Subcutaneous abdominal adipose tissue (tissue), 5 donors: ENCODE measurements at regions not wholly inside any gene's neighbourhood (a gene's known extent, or its start where the extent isn't known, plus 50 kb on each side); places are given as distances from the start of the nearest gene placed in this dataset.

Experiments
- H3K27ac ChIP-seq: one replicate; pipeline ENCODE4 v1.7.0; 2013; ENCODE audit warnings: low read depth, mild to moderate bottlenecking, inconsistent platforms, low read length, moderate library complexity
- H3K27me3 ChIP-seq, 5 donors: one replicate each; pipeline ENCODE4 v1.7.0; 2013; ENCODE audit warnings: low read length in 5 of 5, inconsistent platforms in 1 of 5; ENCODE audit not compliant: control insufficient read depth in 5 of 5, insufficient read depth in 4 of 5
- H3K36me3 ChIP-seq, 5 donors: one replicate each; pipeline ENCODE4 v1.7.0; 2013; ENCODE audit warnings: low read length in 5 of 5; ENCODE audit not compliant: control insufficient read depth in 5 of 5, insufficient read depth in 5 of 5
- H3K4me1 ChIP-seq, 5 donors: one replicate each; pipeline ENCODE4 v1.7.0; 2013; ENCODE audit warnings: low read length in 5 of 5, mild to moderate bottlenecking in 3 of 5, moderate library complexity in 1 of 5; ENCODE audit not compliant: control insufficient read depth in 5 of 5, insufficient read depth in 5 of 5
- H3K4me3 ChIP-seq, 5 donors: one replicate each; pipeline ENCODE4 v1.7.0; 2013; ENCODE audit warnings: low read length in 5 of 5, low read depth in 1 of 5
- H3K9ac ChIP-seq, 5 donors: one replicate each; pipeline ENCODE4 v1.7.0; 2013; ENCODE audit warnings: low read length in 5 of 5, mild to moderate bottlenecking in 4 of 5, moderate library complexity in 3 of 5
- H3K9me3 ChIP-seq, 5 donors: one replicate each; pipeline ENCODE4 v1.7.0; 2013; ENCODE audit warnings: low read length in 5 of 5; ENCODE audit not compliant: control insufficient read depth in 5 of 5
- donor health status: healthy.
- donor health status: healthy.
- donor health status: healthy.
- donor health status: healthy.
- donor health status: healthy.

DNA sequence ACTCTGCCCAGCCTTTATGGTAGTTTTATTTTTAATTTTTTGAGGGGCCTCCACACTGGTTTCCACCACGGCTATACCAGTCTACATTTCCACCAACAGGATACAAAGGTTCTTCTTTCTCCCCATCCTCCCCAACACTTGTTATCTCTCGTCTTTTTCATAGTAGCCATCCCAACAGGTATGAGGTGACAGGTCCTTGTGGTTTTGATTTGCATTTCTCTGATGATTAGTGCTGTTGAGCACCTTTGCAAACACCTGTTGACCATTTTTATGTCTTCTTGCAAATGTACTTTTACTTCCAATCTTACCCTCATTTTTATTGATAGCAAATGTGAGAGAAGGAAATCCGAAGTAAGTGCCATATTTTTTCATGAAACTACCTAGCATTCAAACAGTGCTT is 195.4 kb upstream of the PREP start:
- Histone ChIP-seq H3K4me1 (peaks cover 12 to 39% (median 29%) of the 10 kb centered on the region in 5 donors), H3K27ac (no peak overlapping the region), H3K4me3 (no peak overlapping the region), H3K36me3 (no peaks in the 10 kb centered on the region), H3K27me3 (no peaks in the 10 kb centered on the region), H3K9me3 (no peaks in the 10 kb centered on the region), H3K9ac (no peak overlapping the region)

DNA sequence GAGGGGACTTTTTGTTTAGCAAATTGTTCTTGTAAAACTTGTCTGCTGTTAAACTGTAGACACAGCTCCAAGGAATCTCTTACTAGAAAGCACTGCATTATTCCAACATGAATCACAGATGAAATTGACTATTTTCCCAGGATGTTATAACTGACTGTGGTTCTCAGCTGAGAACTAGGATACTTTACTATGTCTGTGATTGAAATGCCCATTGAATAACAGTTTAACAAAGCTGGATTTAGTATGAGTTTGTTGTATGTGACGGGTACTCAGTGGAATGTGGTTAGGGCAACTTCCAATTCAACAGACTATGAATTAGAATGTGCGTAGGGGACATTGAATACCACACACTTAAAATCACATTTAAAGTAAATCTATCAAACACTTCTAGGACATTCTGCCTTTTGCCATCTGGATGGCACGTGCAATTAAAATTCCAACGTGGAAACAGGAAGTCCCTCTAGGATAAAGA is 193.4 kb upstream of the PREP start:
- H3K4me1 ChIP-seq, result peaks cover 10 to 29% (median 22%) of the 10 kb centered on the region in 5 donors

GRCh38 chr6:105595829-105596228 is 192.9 kb upstream of the PREP start:
- Histone ChIP-seq H3K27me3 (no peaks in the 10 kb centered on the region), H3K27ac (no peak overlapping the region), H3K9ac (no peak overlapping the region), H3K4me1 (peaks cover 8 to 24% (median 18%) of the 10 kb centered on the region in 5 donors), H3K9me3 (no peaks in the 10 kb centered on the region), H3K4me3 (no peak overlapping the region), H3K36me3 (no peaks in the 10 kb centered on the region)

More for the DNA sequence above, 193.4 kb upstream of the PREP start:
- Histone ChIP-seq H3K27ac (no peak overlapping the region), H3K36me3 (no peaks in the 10 kb centered on the region), H3K9ac (no peak overlapping the region), H3K4me3 (no peak overlapping the region), H3K9me3 (no peaks in the 10 kb centered on the region), H3K27me3 (no peaks in the 10 kb centered on the region)

DNA sequence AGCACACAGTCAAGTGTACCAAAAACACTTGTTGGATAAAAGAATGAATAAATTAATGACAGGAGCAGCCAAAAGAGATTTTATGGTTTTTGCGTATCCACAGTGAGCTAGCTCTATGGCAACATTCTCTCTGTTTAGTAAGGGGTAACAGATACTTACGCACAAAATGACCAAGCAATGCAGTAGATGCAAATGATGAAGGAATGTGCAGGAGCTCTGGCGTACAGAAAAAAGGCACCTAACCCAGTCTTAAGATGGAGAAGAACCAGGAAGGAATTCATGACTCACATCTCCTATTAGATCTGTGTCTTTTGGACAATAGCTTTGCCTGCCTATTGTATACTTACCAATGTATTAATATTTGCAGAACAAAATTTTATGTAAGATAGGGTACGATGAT is 191.9 kb upstream of the PREP start:
- no peaks in the 10 kb centered on the region for H3K36me3 ChIP-seq
- H3K27me3 ChIP-seq, result no peaks in the 10 kb centered on the region
- peaks cover 4 to 17% (median 12%) of the 10 kb centered on the region in 5 donors for H3K4me1 ChIP-seq
- H3K9me3 ChIP-seq, result no peaks in the 10 kb centered on the region
- no peak overlapping the region for H3K4me3 ChIP-seq
- no peak overlapping the region for H3K27ac ChIP-seq
- no peak overlapping the region for H3K9ac ChIP-seq

- Histone ChIP-seq H3K27ac (peak overlapping the region; percentile 24), H3K9ac (no peak overlapping the region), H3K27me3 (no peaks in the 10 kb centered on the region)
Observed at GRCh38 chr6:105593805-105594671, 191.2 kb upstream of the PREP start.

DNA sequence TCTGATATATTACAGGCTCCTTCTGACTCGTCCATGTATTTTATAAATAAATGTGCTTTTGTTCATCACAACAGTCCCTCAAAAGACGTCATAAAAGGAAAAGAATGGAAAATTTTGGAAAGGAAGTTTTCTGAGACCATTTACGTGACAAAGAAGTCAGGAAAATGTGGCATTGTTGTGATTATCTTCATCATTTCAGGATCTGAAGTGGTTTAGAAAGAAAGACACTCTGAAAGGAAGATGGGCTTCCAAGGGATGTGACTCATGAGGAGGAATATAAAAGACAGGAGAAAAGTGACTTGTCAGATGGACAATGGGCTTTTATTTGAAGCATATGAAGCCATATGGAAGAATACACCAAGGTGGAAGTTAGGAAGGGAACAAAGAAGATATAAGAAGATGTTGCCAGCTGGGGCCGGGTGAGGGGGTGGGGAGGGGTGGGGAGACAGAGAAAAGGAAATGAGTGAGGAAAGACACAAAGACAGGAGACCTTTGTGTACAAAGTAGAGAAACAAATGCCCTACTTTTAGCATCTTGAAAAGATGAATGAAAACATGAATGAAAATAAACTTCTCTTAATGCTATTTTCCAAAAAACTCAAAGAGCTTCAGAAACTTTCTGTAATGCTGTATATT is 190.3 kb upstream of the PREP start:
- H3K4me3 ChIP-seq, result no peak overlapping the region
- H3K27me3 ChIP-seq, result no peaks in the 10 kb centered on the region
- H3K27ac ChIP-seq, result no peak overlapping the region
- no peak overlapping the region for H3K9ac ChIP-seq
- no peaks in the 10 kb centered on the region for H3K9me3 ChIP-seq
- H3K36me3 ChIP-seq, result no peaks in the 10 kb centered on the region
- H3K4me1 ChIP-seq, result peaks cover 3 to 14% (median 9%) of the 10 kb centered on the region in 5 donors

More at GRCh38 chr6:105593805-105594671, 191.2 kb upstream of the PREP start:
- Histone ChIP-seq H3K36me3 (no peaks in the 10 kb centered on the region), H3K4me1 (peaks cover 3 to 14% (median 9%) of the 10 kb centered on the region in 5 donors), H3K4me3 (no peak overlapping the region), H3K9me3 (no peaks in the 10 kb centered on the region)

DNA sequence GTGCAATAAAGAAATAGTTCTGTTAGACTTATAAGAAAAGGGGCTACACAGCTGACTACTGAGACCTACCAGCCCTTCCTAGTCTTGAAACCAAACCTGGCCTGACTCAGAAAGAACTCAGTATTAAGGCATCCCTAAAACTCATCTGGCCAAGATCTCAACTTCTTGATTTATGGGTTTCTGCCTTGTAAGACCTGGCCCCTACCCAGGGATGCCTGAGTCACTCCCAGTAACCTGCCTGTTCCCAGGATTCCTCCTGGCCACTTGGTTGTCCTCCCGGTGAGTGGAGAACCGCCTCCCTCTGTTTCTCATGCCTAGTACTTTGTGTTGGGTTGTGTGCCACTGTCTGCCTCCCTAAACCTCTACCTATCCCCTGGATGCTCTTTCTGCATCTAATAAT is 189.4 kb upstream of the PREP start:
- no peaks in the 10 kb centered on the region for H3K27me3 ChIP-seq
- peaks cover 3 to 14% (median 9%) of the 10 kb centered on the region in 5 donors for H3K4me1 ChIP-seq
- H3K9ac ChIP-seq, result no peak overlapping the region
- H3K36me3 ChIP-seq, result no peaks in the 10 kb centered on the region
- H3K27ac ChIP-seq, result no peak overlapping the region
- H3K9me3 ChIP-seq, result no peaks in the 10 kb centered on the region
- H3K4me3 ChIP-seq, result no peak overlapping the region

- no peak overlapping the region for H3K9ac ChIP-seq
- no peak overlapping the region for H3K27ac ChIP-seq
- H3K4me3 ChIP-seq, result no peak overlapping the region
- no peaks in the 10 kb centered on the region for H3K9me3 ChIP-seq
- H3K27me3 ChIP-seq, result no peaks in the 10 kb centered on the region
- H3K4me1 ChIP-seq, result peaks cover 3 to 14% (median 9%) of the 10 kb centered on the region in 5 donors
- no peaks in the 10 kb centered on the region for H3K36me3 ChIP-seq
Observed at GRCh38 chr6:105591053-105591452, 188.2 kb upstream of the PREP start.

DNA sequence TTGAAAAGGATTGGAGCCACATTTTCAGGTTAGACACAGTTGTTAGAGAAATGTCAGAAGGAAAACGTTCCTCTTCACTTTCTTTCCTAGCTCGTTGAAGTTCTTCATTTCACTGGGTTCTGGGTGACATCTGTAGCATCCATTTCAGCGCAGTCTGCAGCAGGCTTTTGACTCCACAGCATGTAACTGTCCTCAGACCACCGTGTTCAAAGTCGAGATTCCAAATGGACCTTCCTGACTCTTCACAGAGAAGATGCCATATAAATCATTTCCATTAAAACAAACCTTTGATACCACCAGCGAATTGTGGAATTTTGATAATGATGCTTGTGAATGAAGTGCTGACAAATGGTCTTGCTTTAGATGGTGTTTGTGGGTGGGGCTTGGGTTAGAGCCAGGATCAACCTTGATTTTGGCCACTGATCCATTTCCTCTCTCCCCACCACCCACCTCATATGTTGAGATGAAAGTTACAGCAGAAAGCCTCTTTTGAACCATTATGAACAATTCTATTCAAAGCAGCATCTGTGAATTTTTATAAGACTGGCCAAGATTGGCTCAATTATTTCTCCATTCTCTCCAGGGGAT is 185.3 kb upstream of the PREP start:
- no peaks in the 10 kb centered on the region for H3K36me3 ChIP-seq
- H3K4me1 ChIP-seq, result peaks cover 0 to 4% (median 0%) of the 10 kb centered on the region in 5 donors
- H3K9me3 ChIP-seq, result no peaks in the 10 kb centered on the region
- H3K4me3 ChIP-seq, result no peak overlapping the region
- no peak overlapping the region for H3K27ac ChIP-seq
- H3K27me3 ChIP-seq, result no peaks in the 10 kb centered on the region
- no peak overlapping the region for H3K9ac ChIP-seq
